B cell (primary cell): ENCODE measurements at regions not wholly inside any gene's neighbourhood (a gene's known extent, or its start where the extent isn't known, plus 50 kb on each side); places are given as distances from the start of the nearest gene placed in this dataset.

ENCODE experiments used
- ATAC-seq: fragments of 200-7000 bp; cut with Tn5 transposase; one replicate; pipeline ENCODE4 v1.10.0; 2021; ENCODE audit warnings: low read depth, mild to moderate bottlenecking, moderate number of reproducible peaks, moderate library complexity
- CTCF ChIA-PET: fragments of 350-600 bp; sonication (Branson Sonifier 250); formaldehyde crosslinking; loops from one replicate; lab custom pipeline; 2021; ENCODE audit warnings: antibody characterized with exemption, inconsistent platforms; lab: Charles Lee
- POLR2A ChIA-PET: fragments of 350-600 bp; sonication (Branson Sonifier 250); formaldehyde crosslinking; loops from one replicate; lab custom pipeline; 2021; ENCODE audit warnings: antibody characterized with exemption; lab: Charles Lee
- DNase-seq: peaks from one replicate; pipeline ENCODE4 v3.0.0; 2013
- H2AFZ ChIP-seq: 2 replicates; pipeline ENCODE4 v1.6.1; 2012; ENCODE audit warnings: mild to moderate bottlenecking, low read depth, low read length; ENCODE audit not compliant: insufficient read depth, poor library complexity, severe bottlenecking
- H3K27ac ChIP-seq, 2 donors: 1 replicate in 1 of 2; 2 replicates in 1 of 2; pipeline ENCODE4 v1.5.1; 2012 to 2013; ENCODE audit warnings: low read length in 2 of 2, mild to moderate bottlenecking in 2 of 2, moderate library complexity in 1 of 2
- H3K27me3 ChIP-seq, 4 experiments: fragments of 200-600 bp in 1 of 4; sonication (generic) in 1 of 4; replicated peaks in 1 of 4; 1 replicate in 2 of 4; 2 replicates in 2 of 4; pipeline versions ENCODE4 v1.6.1 to v1.7.0; 2013 to 2016; ENCODE audit warnings: low read length in 3 of 4, mild to moderate bottlenecking in 2 of 4, mixed read lengths in 1 of 4, moderate library complexity in 1 of 4; ENCODE audit not compliant: insufficient read depth in 4 of 4, control insufficient read depth in 3 of 4; ENCODE audit errors: control extremely low read depth in 1 of 4
- H3K36me3 ChIP-seq, 2 experiments: replicated peaks in 1 of 2; 1 replicate in 1 of 2; 2 replicates in 1 of 2; pipeline versions ENCODE4 v1.6.1 to v1.7.1; 2013; ENCODE audit warnings: low read length in 1 of 2; ENCODE audit not compliant: insufficient read depth in 2 of 2, control insufficient read depth in 1 of 2; ENCODE audit errors: control extremely low read depth in 1 of 2, extremely low read depth in 1 of 2
- H3K4me1 ChIP-seq, 2 donors: fragments of 200-600 bp in 1 of 2; sonication (generic) in 1 of 2; 1 replicate in 1 of 2; 2 replicates in 1 of 2; pipeline versions ENCODE4 v1.5.1 to v1.6.1; 2013 to 2017; ENCODE audit warnings: low read length in 2 of 2; ENCODE audit not compliant: control insufficient read depth in 2 of 2, insufficient read depth in 2 of 2
- H3K4me2 ChIP-seq: replicated peaks from 2 replicates; pipeline ENCODE3; 2012; ENCODE audit warnings: mild to moderate bottlenecking, low read depth, low read length; ENCODE audit not compliant: poor library complexity, severe bottlenecking
- H3K4me3 ChIP-seq, 5 experiments: fragments of 200-600 bp in 1 of 5; sonication (generic) in 1 of 5; 1 replicate in 3 of 5; 2 replicates in 2 of 5; pipeline versions ENCODE4 v1.5.1 to v1.7.0; 2011 to 2016; ENCODE audit warnings: low read length in 4 of 5, mild to moderate bottlenecking in 4 of 5, low read depth in 2 of 5, control low read depth in 1 of 5, moderate library complexity in 1 of 5; ENCODE audit not compliant: insufficient read depth in 1 of 5; ENCODE audit errors: control extremely low read depth in 1 of 5, extremely low read depth in 1 of 5
- H3K79me2 ChIP-seq: fragments of 200-600 bp; sonication (generic); one replicate; pipeline ENCODE4 v1.6.0; 2016; ENCODE audit warnings: low read length; ENCODE audit not compliant: control insufficient read depth, insufficient read depth
- H3K9ac ChIP-seq: fragments of 200-600 bp; sonication (generic); 2 replicates; pipeline ENCODE4 v1.6.1; 2017; ENCODE audit warnings: mild to moderate bottlenecking, low read length, moderate library complexity
- H3K9me3 ChIP-seq, 3 donors: one replicate each; pipeline versions ENCODE4 v1.6.1 to v1.7.1; 2013; ENCODE audit warnings: low read length in 2 of 3; ENCODE audit not compliant: control insufficient read depth in 2 of 3, insufficient read depth in 1 of 3; ENCODE audit errors: control extremely low read depth in 1 of 3
- H4K20me1 ChIP-seq: 2 replicates; pipeline ENCODE4 v1.6.0; 2012; ENCODE audit warnings: mild to moderate bottlenecking, low read length; ENCODE audit not compliant: insufficient read depth, control insufficient read depth, poor library complexity, severe bottlenecking
- H3K27ac Mint-ChIP-seq: one replicate; pipeline ENCODE4 v1.8.0; 2021; ENCODE audit warnings: mixed read lengths
- H3K27me3 Mint-ChIP-seq: one replicate; pipeline ENCODE4 v1.8.0; 2021; ENCODE audit warnings: mixed read lengths
- H3K4me1 Mint-ChIP-seq: one replicate; pipeline ENCODE4 v1.8.0; 2021; ENCODE audit warnings: mixed read lengths
- H3K4me3 Mint-ChIP-seq: one replicate; pipeline ENCODE4 v1.8.0; 2021; ENCODE audit warnings: mixed read lengths
- H3K9me3 Mint-ChIP-seq: one replicate; pipeline ENCODE4 v1.8.0; 2022; ENCODE audit warnings: mixed read lengths; ENCODE audit not compliant: insufficient read depth
- EZH2 ChIP-seq: IDR thresholded peaks from 2 replicates; pipeline ENCODE4 v1.6.1; 2012; ENCODE audit warnings: borderline replicate concordance, low read depth, mild to moderate bottlenecking, moderate library complexity, low read length; ENCODE audit not compliant: insufficient read depth, poor library complexity, severe bottlenecking
- WGBS: methylation state at CpG from one replicate; pipeline ENCODE4 v1.1.5; 2013; ENCODE audit warnings: missing lambda C conversion rate; ENCODE audit not compliant: insufficient coverage; 5-methylcytosine and 5-hydroxymethylcytosine counted together
- intact Hi-C: fragments of 100-400 bp; cut with micrococcal nuclease; formaldehyde crosslinking; loops from one replicate; pipeline ENCODE4 v1.10.0; 2022
- TF ChIP-seq, protein P1 (sequence below): fragments of 200-600 bp; IDR thresholded peaks from one replicate; pipeline ENCODE4 v1.8.0; 2022; ENCODE audit warnings: antibody characterized with exemption, mild to moderate bottlenecking

- no peak overlapping the region for H3K4me2 ChIP-seq
- Mint-ChIP-seq H3K27me3 (no peaks in the 10 kb centered on the region), H3K4me3 (no peak overlapping the region), H3K4me1 (no peaks in the 10 kb centered on the region), H3K9me3 (peaks cover 11% of the 10 kb centered on the region), H3K27ac (no peak overlapping the region)
- DNase-seq (no peak), ATAC-seq (no peak)
- 67% methylated on average over 1 of the region's 2 CpGs for WGBS
- ChIA-PET CTCF (no interaction called here), POLR2A (no interaction called here)
- H3K36me3 ChIP-seq, result no peaks in the 10 kb centered on the region
- no peak overlapping the region for H2AFZ ChIP-seq
- H3K4me1 ChIP-seq, result no peaks in the 10 kb centered on the region
- no peaks in the 10 kb centered on the region for H3K79me2 ChIP-seq
- H3K9ac ChIP-seq, result no peak overlapping the region
- H3K4me3 ChIP-seq, result no peak overlapping the region
- H3K27ac ChIP-seq, result no peak overlapping the region
- no peaks in the 10 kb centered on the region for H3K27me3 ChIP-seq
- intact Hi-C loops, result no loop called here
- no peaks in the 10 kb centered on the region for H4K20me1 ChIP-seq
- peaks cover 3 to 16% (median 6%) of the 10 kb centered on the region in 3 donors for H3K9me3 ChIP-seq
- TF ChIP-seq EZH2, result no peak
- TF ChIP-seq, protein P1, sequence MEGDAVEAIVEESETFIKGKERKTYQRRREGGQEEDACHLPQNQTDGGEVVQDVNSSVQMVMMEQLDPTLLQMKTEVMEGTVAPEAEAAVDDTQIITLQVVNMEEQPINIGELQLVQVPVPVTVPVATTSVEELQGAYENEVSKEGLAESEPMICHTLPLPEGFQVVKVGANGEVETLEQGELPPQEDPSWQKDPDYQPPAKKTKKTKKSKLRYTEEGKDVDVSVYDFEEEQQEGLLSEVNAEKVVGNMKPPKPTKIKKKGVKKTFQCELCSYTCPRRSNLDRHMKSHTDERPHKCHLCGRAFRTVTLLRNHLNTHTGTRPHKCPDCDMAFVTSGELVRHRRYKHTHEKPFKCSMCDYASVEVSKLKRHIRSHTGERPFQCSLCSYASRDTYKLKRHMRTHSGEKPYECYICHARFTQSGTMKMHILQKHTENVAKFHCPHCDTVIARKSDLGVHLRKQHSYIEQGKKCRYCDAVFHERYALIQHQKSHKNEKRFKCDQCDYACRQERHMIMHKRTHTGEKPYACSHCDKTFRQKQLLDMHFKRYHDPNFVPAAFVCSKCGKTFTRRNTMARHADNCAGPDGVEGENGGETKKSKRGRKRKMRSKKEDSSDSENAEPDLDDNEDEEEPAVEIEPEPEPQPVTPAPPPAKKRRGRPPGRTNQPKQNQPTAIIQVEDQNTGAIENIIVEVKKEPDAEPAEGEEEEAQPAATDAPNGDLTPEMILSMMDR, result no peak
Observed at GRCh38 chr19:23525276-23525852, 130.1 kb upstream of the ZNF91 start.

GRCh38 chr19:23523863-23524262, 128.6 kb upstream of the ZNF91 start:
- Histone ChIP-seq H2AFZ (no peak overlapping the region), H4K20me1 (no peaks in the 10 kb centered on the region), H3K36me3 (no peaks in the 10 kb centered on the region), H3K79me2 (no peaks in the 10 kb centered on the region), H3K9me3 (peaks cover 2 to 6% (median 4%) of the 10 kb centered on the region in 3 donors), H3K4me1 (no peaks in the 10 kb centered on the region), H3K9ac (no peak overlapping the region), H3K27ac (no peak overlapping the region), H3K27me3 (no peaks in the 10 kb centered on the region), H3K4me3 (no peak overlapping the region), H3K4me2 (no peak overlapping the region)
- Mint-ChIP-seq H3K9me3 (peaks cover 11% of the 10 kb centered on the region), H3K27me3 (no peaks in the 10 kb centered on the region), H3K27ac (no peak overlapping the region), H3K4me1 (no peaks in the 10 kb centered on the region), H3K4me3 (no peak overlapping the region)
- intact Hi-C loops, result no loop called here
- no peak for TF ChIP-seq EZH2
- POLR2A ChIA-PET, result no interaction called here
- ATAC-seq (no peak), DNase-seq (no peak)
- CTCF ChIA-PET, result no interaction called here
